ENCODE measurements at regions not wholly inside any gene's neighbourhood (a gene's known extent, or its start where the extent isn't known, plus 50 kb on each side); places are given as distances from the start of the nearest gene placed in this dataset.

- no peak overlapping the region for H2BK120ac ChIP-seq (ENCODE audit: low read depth, low read length)
- no peak overlapping the region for H3K4me2 ChIP-seq (ENCODE audit: low read depth, low read length)
- peak overlapping the region; percentile 40 for H2AFZ ChIP-seq (replicated peaks; ENCODE audit: low read length, poor library complexity)
- DNase-seq: peak; percentile 47
- H3K23ac ChIP-seq (ENCODE audit: low read depth, low read length): no peak overlapping the region
- TF ChIP-seq BHLHE40 (IDR thresholded peaks at IDR 0.05; ENCODE audit: low read depth, low read length) (no peak), USF2 (IDR thresholded peaks at IDR 0.05; ENCODE audit: low read depth, low read length) (no peak), SMC3 (IDR thresholded peaks at IDR 0.05; ENCODE audit: low read depth, low read length) (no peak), POLR2A (IDR thresholded peaks at IDR 0.05; ENCODE audit: low read depth, low read length) (no peak), MAZ (IDR thresholded peaks at IDR 0.05; ENCODE audit: borderline replicate concordance, low read depth, low read length) (no peak), RAD21 (IDR thresholded peaks at IDR 0.05; ENCODE audit: low read length) (no peak), CTCF (conservative IDR thresholded peaks at IDR 0.05; ENCODE audit: low read depth, low read length) (no peak), MAFK (IDR thresholded peaks at IDR 0.05; ENCODE audit: low read depth, low read length) (no peak), NFE2L2 (IDR thresholded peaks at IDR 0.05; ENCODE audit: low read depth, low read length) (no peak), CEBPB (IDR thresholded peaks at IDR 0.05; ENCODE audit: low read depth, low read length) (no peak), RCOR1 (IDR thresholded peaks at IDR 0.05; ENCODE audit: insufficient replicate concordance, low read length) (no peak), FOS (IDR thresholded peaks at IDR 0.05; ENCODE audit: low read depth, low read length) (no peak), RFX5 (IDR thresholded peaks at IDR 0.05; ENCODE audit: low read depth, low read length) (no peak)
- ChIA-PET CTCF (no interaction called here), POLR2A (ENCODE audit: unreplicated experiment) (no interaction called here)
- no peak overlapping the region for H3K18ac ChIP-seq (ENCODE audit: low read depth, low read length)
- no peak overlapping the region for H4K91ac ChIP-seq (ENCODE audit: insufficient read depth, low read depth, low read length)
- dilution Hi-C loops (cut with HindIII; ENCODE audit: low sequenced_read_pairs, unreplicated experiment) (no loop called here), in situ Hi-C loops (cut with MboI; ENCODE audit: low sequenced_read_pairs) (no loop called here), intact Hi-C loops (cut with micrococcal nuclease) (no loop called here)
- ATAC-seq (ENCODE audit: low read depth): no peak
- no peak overlapping the region for H3K9ac ChIP-seq (ENCODE audit: low read depth, low read length)
- H3K4ac ChIP-seq (ENCODE audit: low read depth, low read length): no peak overlapping the region
- H4K5ac ChIP-seq (ENCODE audit: low read depth, low read length): no peak overlapping the region
- no peak overlapping the region for H3K14ac ChIP-seq (replicated peaks; ENCODE audit: low read depth, low read length)
- H3K27me3 ChIP-seq (ENCODE audit: control insufficient read depth, insufficient read depth, low read length): no peaks in the 10 kb centered on the region
- no TSS peak for BruUV-seq (replicated peaks)
- peaks cover 3% of the 10 kb centered on the region for H3K4me1 ChIP-seq (ENCODE audit: control insufficient read depth, insufficient read depth, low read length)
- H3K9me3 ChIP-seq (ENCODE audit: control insufficient read depth, insufficient read depth, low read length): peaks cover 1% of the 10 kb centered on the region
- no peak overlapping the region for H3K56ac ChIP-seq (ENCODE audit: extremely low read depth, insufficient read depth, low read length)
- H2BK15ac ChIP-seq (ENCODE audit: low read depth, low read length): no peak overlapping the region
- H3K36me3 ChIP-seq (ENCODE audit: control insufficient read depth, insufficient read depth, low read length): no peaks in the 10 kb centered on the region
- H3K9me1 ChIP-seq (ENCODE audit: insufficient read depth, low read length): peaks cover 2% of the 10 kb centered on the region; the same call in 1 of the 2 replicates
- H4K8ac ChIP-seq (ENCODE audit: low read depth in 2 of 2, low read length in 2 of 2): no peak overlapping the region
- H3K79me1 ChIP-seq (ENCODE audit: low read depth in 1 of 2, low read length in 2 of 2): no peaks in the 10 kb centered on the region
- WGBS, 2 experiments (ENCODE audit: extremely low coverage in 2 of 2, insufficient read length in 1 of 2): no CpG with 5 or more reads among the region's 3 CpGs
- H2AK9ac ChIP-seq (replicated peaks; ENCODE audit: low read depth, low read length, poor library complexity): no peak overlapping the region
- H4K20me1 ChIP-seq (ENCODE audit: insufficient read depth, low read length): no peaks in the 10 kb centered on the region
- no peak overlapping the region for H2AK5ac ChIP-seq (ENCODE audit: low read depth, low read length)
- H2BK5ac ChIP-seq (ENCODE audit: low read depth, low read length, poor library complexity, severe bottlenecking): no peak overlapping the region
- no peak overlapping the region for H2BK20ac ChIP-seq (ENCODE audit: low read depth, low read length)
- no peak overlapping the region for H3K4me3 ChIP-seq (ENCODE audit: insufficient read depth, low read depth, low read length)
- H3K27ac ChIP-seq (ENCODE audit: insufficient read depth, low read length): no peak overlapping the region
Measured at GRCh38 chr9:107208121-107208520, 75.0 kb upstream of the RAD23B start.
